Karpas-422 (cell line): ENCODE measurements at regions not wholly inside any gene's neighbourhood (a gene's known extent, or its start where the extent isn't known, plus 50 kb on each side); places are given as distances from the start of the nearest gene placed in this dataset.
A peak's percentile ranks its signal among the peaks of the same experiment; 100 is the strongest.

Experiments
- DNase-seq: peaks from one replicate; pipeline ENCODE4 v3.0.0-alpha.2; 2015
- H2AFZ ChIP-seq: fragments of 200-600 bp; sonication (generic); 2 replicates; pipeline ENCODE4 v1.6.1; 2014; ENCODE audit warnings: antibody characterized with exemption, low read length, mixed read lengths
- H3K27ac ChIP-seq: fragments of 200-600 bp; sonication (generic); 2 replicates; pipeline ENCODE4 v1.5.1; 2014; ENCODE audit warnings: mild to moderate bottlenecking, low read length, moderate library complexity
- H3K27me3 ChIP-seq: fragments of 200-600 bp; sonication (generic); 2 replicates; pipeline ENCODE4 v1.6.1; 2014; ENCODE audit warnings: low read length, mixed read lengths
- H3K36me3 ChIP-seq: fragments of 200-600 bp; sonication (generic); 2 replicates; pipeline ENCODE4 v1.6.1; 2014; ENCODE audit warnings: low read length, mixed read lengths; ENCODE audit not compliant: insufficient read depth
- H3K4me1 ChIP-seq: fragments of 200-600 bp; sonication (generic); 2 replicates; pipeline ENCODE4 v1.6.1; 2014; ENCODE audit warnings: mild to moderate bottlenecking, low read length, mixed read lengths
- H3K4me2 ChIP-seq: fragments of 200-600 bp; sonication (generic); 2 replicates; pipeline ENCODE4 v1.6.1; 2014; ENCODE audit warnings: low read length, low read depth, mild to moderate bottlenecking; ENCODE audit not compliant: poor library complexity, severe bottlenecking
- H3K4me3 ChIP-seq: fragments of 200-600 bp; sonication (generic); 2 replicates; pipeline ENCODE4 v1.5.1; 2014; ENCODE audit warnings: mild to moderate bottlenecking, antibody characterized with exemption, low read length, mixed read lengths
- H3K79me2 ChIP-seq: fragments of 200-600 bp; sonication (generic); 2 replicates; pipeline ENCODE4 v1.6.1; 2014; ENCODE audit warnings: mild to moderate bottlenecking, low read length, mixed read lengths
- H3K9ac ChIP-seq: fragments of 200-600 bp; sonication (generic); 2 replicates; pipeline ENCODE4 v1.6.0; 2014; ENCODE audit warnings: low read length
- H3K9me2 ChIP-seq: fragments of 200-600 bp; sonication (generic), shearing (Covaris generic); replicated peaks from 2 replicates; pipeline ENCODE4 v1.6.0; 2014; ENCODE audit warnings: mild to moderate bottlenecking, low read length, moderate library complexity; ENCODE audit not compliant: insufficient read depth
- H3K9me3 ChIP-seq: fragments of 300-700, 200-600 bp; sonication (generic); 2 replicates; pipeline ENCODE4 v1.6.1; 2014; ENCODE audit warnings: low read length, mixed read lengths
- H4K20me1 ChIP-seq: fragments of 200-600 bp; sonication (generic); 2 replicates; pipeline ENCODE4 v1.6.1; 2014; ENCODE audit warnings: mild to moderate bottlenecking, antibody characterized with exemption, low read length, low read depth; ENCODE audit not compliant: insufficient read depth

GRCh38 chr2:222080141-222080540 lies 218.7 kb downstream of the PAX3 start:
- Histone ChIP-seq H3K9me2 (no peaks in the 10 kb centered on the region), H3K79me2 (no peaks in the 10 kb centered on the region)
- DNase-seq: no peak

GRCh38 chr2:222076973-222077690 lies 221.7 kb downstream of the PAX3 start:
- Histone ChIP-seq H3K4me3 (no peak overlapping the region), H3K27ac (no peak overlapping the region), H3K9me2 (no peaks in the 10 kb centered on the region), H3K36me3 (no peaks in the 10 kb centered on the region), H3K79me2 (no peaks in the 10 kb centered on the region), H3K27me3 (0 out of 2 replicates have a peak, but pooled peaks cover 2% of the 10 kb centered on the region), H3K4me2 (no peak overlapping the region), H4K20me1 (no peaks in the 10 kb centered on the region), H3K4me1 (no peaks in the 10 kb centered on the region), H3K9ac (no peak overlapping the region), H3K9me3 (no peaks in the 10 kb centered on the region), H2AFZ (no peak overlapping the region)
- DNase-seq: no peak

More at GRCh38 chr2:222080141-222080540, 218.7 kb downstream of the PAX3 start:
- Histone ChIP-seq H4K20me1 (no peaks in the 10 kb centered on the region), H3K27me3 (0 out of 2 replicates have a peak, but pooled peaks cover 2% of the 10 kb centered on the region), H2AFZ (no peak overlapping the region), H3K9me3 (no peaks in the 10 kb centered on the region), H3K4me1 (no peaks in the 10 kb centered on the region), H3K4me3 (no peak overlapping the region), H3K36me3 (no peaks in the 10 kb centered on the region), H3K4me2 (no peak overlapping the region), H3K27ac (no peak overlapping the region), H3K9ac (no peak overlapping the region)

GRCh38 chr2:222074674-222075073 lies 224.1 kb downstream of the PAX3 start:
- no peak overlapping the region for H3K4me3 ChIP-seq
- no peaks in the 10 kb centered on the region for H3K9me3 ChIP-seq
- H3K9me2 ChIP-seq: no peaks in the 10 kb centered on the region
- H3K79me2 ChIP-seq: no peaks in the 10 kb centered on the region
- no peak overlapping the region for H3K4me2 ChIP-seq
- H2AFZ ChIP-seq: no peak overlapping the region
- no peak for DNase-seq
- no peaks in the 10 kb centered on the region for H3K4me1 ChIP-seq
- H3K36me3 ChIP-seq: no peaks in the 10 kb centered on the region
- H3K27me3 ChIP-seq: 0 out of 2 replicates have a peak, but pooled peaks cover 2% of the 10 kb centered on the region
- H3K27ac ChIP-seq: no peak overlapping the region
- H3K9ac ChIP-seq: no peak overlapping the region
- no peaks in the 10 kb centered on the region for H4K20me1 ChIP-seq

- H3K36me3 ChIP-seq: no peaks in the 10 kb centered on the region
- no peaks in the 10 kb centered on the region for H3K27me3 ChIP-seq
- no peaks in the 10 kb centered on the region for H4K20me1 ChIP-seq
- no peak overlapping the region for H3K4me3 ChIP-seq
- H3K79me2 ChIP-seq: no peaks in the 10 kb centered on the region
- no peak overlapping the region for H2AFZ ChIP-seq
- H3K4me2 ChIP-seq: no peak overlapping the region
- H3K27ac ChIP-seq: no peak overlapping the region
- H3K4me1 ChIP-seq: no peaks in the 10 kb centered on the region
- DNase-seq: no peak
- no peak overlapping the region for H3K9ac ChIP-seq
- no peaks in the 10 kb centered on the region for H3K9me3 ChIP-seq
- H3K9me2 ChIP-seq: no peaks in the 10 kb centered on the region
These were observed 226.9 kb downstream of the PAX3 start for GRCh38 chr2:222071911-222072310.

GRCh38 chr2:222064286-222064685 lies 234.5 kb downstream of the PAX3 start:
- H3K9ac ChIP-seq: no peak overlapping the region
- no peaks in the 10 kb centered on the region for H3K9me3 ChIP-seq
- no peak overlapping the region for H2AFZ ChIP-seq

GRCh38 chr2:222058819-222059445 lies 239.9 kb downstream of the PAX3 start:
- no peak for DNase-seq
- H3K4me2 ChIP-seq: no peak overlapping the region
- no peak overlapping the region for H3K27ac ChIP-seq
- H3K9me2 ChIP-seq: no peaks in the 10 kb centered on the region
- no peaks in the 10 kb centered on the region for H3K4me1 ChIP-seq
- H3K9me3 ChIP-seq: no peaks in the 10 kb centered on the region
- H3K27me3 ChIP-seq: no peaks in the 10 kb centered on the region
- no peak overlapping the region for H3K4me3 ChIP-seq
- no peaks in the 10 kb centered on the region for H3K79me2 ChIP-seq
- H3K36me3 ChIP-seq: no peaks in the 10 kb centered on the region
- no peak overlapping the region for H2AFZ ChIP-seq
- H4K20me1 ChIP-seq: no peaks in the 10 kb centered on the region
- no peak overlapping the region for H3K9ac ChIP-seq

More at GRCh38 chr2:222064286-222064685, 234.5 kb downstream of the PAX3 start:
- Histone ChIP-seq H3K79me2 (no peaks in the 10 kb centered on the region), H4K20me1 (no peaks in the 10 kb centered on the region), H3K27me3 (no peaks in the 10 kb centered on the region), H3K4me3 (no peak overlapping the region), H3K4me2 (no peak overlapping the region), H3K36me3 (no peaks in the 10 kb centered on the region), H3K4me1 (no peaks in the 10 kb centered on the region), H3K27ac (no peak overlapping the region), H3K9me2 (no peaks in the 10 kb centered on the region)
- DNase-seq: no peak

- Histone ChIP-seq H3K27ac (no peak overlapping the region), H3K27me3 (no peaks in the 10 kb centered on the region), H3K9me3 (no peaks in the 10 kb centered on the region), H3K9me2 (no peaks in the 10 kb centered on the region), H4K20me1 (no peaks in the 10 kb centered on the region), H3K9ac (no peak overlapping the region), H3K4me1 (no peaks in the 10 kb centered on the region), H2AFZ (no peak overlapping the region), H3K4me3 (no peak overlapping the region), H3K79me2 (no peaks in the 10 kb centered on the region), H3K4me2 (no peak overlapping the region), H3K36me3 (no peaks in the 10 kb centered on the region)
- DNase-seq: peak; percentile 58
These were observed 241.3 kb downstream of the PAX3 start for GRCh38 chr2:222057347-222058073.

GRCh38 chr2:222055328-222055727 lies 243.5 kb downstream of the PAX3 start:
- Histone ChIP-seq H3K9ac (no peak overlapping the region), H3K4me1 (no peaks in the 10 kb centered on the region), H3K4me3 (no peak overlapping the region), H2AFZ (no peak overlapping the region), H3K79me2 (no peaks in the 10 kb centered on the region), H3K4me2 (no peak overlapping the region), H3K9me3 (no peaks in the 10 kb centered on the region), H4K20me1 (no peaks in the 10 kb centered on the region), H3K36me3 (no peaks in the 10 kb centered on the region), H3K27me3 (no peaks in the 10 kb centered on the region), H3K9me2 (no peaks in the 10 kb centered on the region), H3K27ac (no peak overlapping the region)
- DNase-seq: no peak
